Astrocyte (in vitro differentiated cells and primary cell): ENCODE measurements at regions not wholly inside any gene's neighbourhood (a gene's known extent, or its start where the extent isn't known, plus 50 kb on each side); places are given as distances from the start of the nearest gene placed in this dataset.

ENCODE experiments used
- CTCF ChIP-seq: IDR thresholded peaks from 2 replicates; pipeline ENCODE4 v1.5.1; 2011; ENCODE audit warnings: low read depth, mild to moderate bottlenecking, inconsistent platforms, low read length, moderate library complexity; ENCODE audit not compliant: insufficient read depth
- EZH2 ChIP-seq: IDR thresholded peaks from 2 replicates; pipeline ENCODE4 v1.6.1; 2012; ENCODE audit warnings: mild to moderate bottlenecking, low read length, inconsistent platforms; ENCODE audit not compliant: insufficient read depth

DNA sequence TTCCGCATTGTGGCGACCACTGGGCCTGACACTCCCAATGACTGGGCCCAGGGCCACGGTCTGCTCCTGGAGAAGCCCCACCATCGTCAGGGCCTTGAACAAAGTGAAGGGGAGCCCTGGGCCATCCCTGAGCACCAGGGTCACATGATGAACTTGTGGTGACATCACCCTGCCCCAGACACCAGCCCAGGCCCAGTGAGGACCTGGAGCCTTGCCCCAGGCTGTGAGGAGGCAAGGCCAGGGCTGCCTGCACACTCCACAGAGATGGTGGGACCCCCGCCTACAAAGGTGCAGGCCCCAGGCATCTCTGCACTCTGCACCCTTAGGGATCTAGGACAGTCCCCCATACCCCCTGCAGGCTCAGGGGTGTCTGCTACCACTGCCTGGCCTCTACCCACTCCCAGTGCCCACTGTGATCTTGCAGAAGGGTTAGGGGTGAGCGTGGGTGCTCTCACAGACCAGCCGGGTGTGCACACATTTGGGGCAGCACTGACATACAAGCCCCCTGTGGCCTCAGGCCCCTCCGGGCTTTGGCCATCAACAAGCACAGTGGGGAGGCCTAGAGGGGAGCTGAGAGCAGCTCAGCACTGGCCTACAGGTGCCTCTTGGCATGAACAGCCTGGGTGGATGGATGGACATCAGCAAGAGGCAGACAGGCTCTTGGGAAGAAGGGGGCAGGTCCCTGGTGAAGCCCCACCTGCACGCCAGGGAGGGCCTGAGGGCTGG is 624.0 kb upstream of the LRRTM4 start:
- no peak for TF ChIP-seq CTCF
- TF ChIP-seq EZH2 = no peak
